NCI-H524 treated with DMSO at 0.1 percent for 48 hours (cell line): ENCODE measurements at regions not wholly inside any gene's neighbourhood (a gene's known extent, or its start where the extent isn't known, plus 50 kb on each side); places are given as distances from the start of the nearest gene placed in this dataset.
"Not testable (repeated sequence)": the region's sequence is repeated elsewhere in the genome, so short reads cannot be mapped to it uniquely, and the experiment has no call there.

ENCODE experiments used
- DNase-seq: peaks from one replicate; lab custom pipeline; 2025; lab: John Stamatoyannopoulos, UW

- DNase-seq = no peak
Measured at GRCh38 chr7:10779465-10780399, 193.9 kb upstream of the PHF14 start.

- no peak for DNase-seq
Measured at GRCh38 chr7:10780400-10780747, 193.3 kb upstream of the PHF14 start.

- DNase-seq = not testable (repeated sequence)
Measured at GRCh38 chr7:10786976-10787375, 186.7 kb upstream of the PHF14 start.

GRCh38 chr7:10789170-10789569 lies 184.5 kb upstream of the PHF14 start:
- no peak for DNase-seq

GRCh38 chr7:10790910-10791309 lies 182.8 kb upstream of the PHF14 start:
- no peak for DNase-seq

GRCh38 chr7:10793995-10794775 lies 179.5 kb upstream of the PHF14 start:
- DNase-seq = no peak

GRCh38 chr7:10797157-10797556 lies 176.5 kb upstream of the PHF14 start:
- DNase-seq = no peak

- no peak for DNase-seq
Measured at GRCh38 chr7:10798044-10798443, 175.6 kb upstream of the PHF14 start.

GRCh38 chr7:10799475-10799874 lies 174.2 kb upstream of the PHF14 start:
- DNase-seq = no peak

- no peak for DNase-seq
Measured at GRCh38 chr7:10802011-10802410, 171.7 kb upstream of the PHF14 start.

- no peak for DNase-seq
Measured at GRCh38 chr7:10802526-10802925, 171.1 kb upstream of the PHF14 start.

GRCh38 chr7:10803720-10804119 lies 170.0 kb upstream of the PHF14 start:
- no peak for DNase-seq

GRCh38 chr7:10804770-10805169 lies 168.9 kb upstream of the PHF14 start:
- no peak for DNase-seq

GRCh38 chr7:10815546-10815945 lies 158.1 kb upstream of the PHF14 start:
- no peak for DNase-seq

- peak; percentile 8 for DNase-seq
Measured at GRCh38 chr7:10821156-10821555, 152.5 kb upstream of the PHF14 start.

- peak; percentile 79 for DNase-seq
Measured at GRCh38 chr7:10824154-10824553, 149.5 kb upstream of the PHF14 start.

GRCh38 chr7:10838228-10838627 lies 135.4 kb upstream of the PHF14 start:
- DNase-seq = no peak

GRCh38 chr7:10845225-10845624 lies 128.4 kb upstream of the PHF14 start:
- no peak for DNase-seq

GRCh38 chr7:10855583-10855982 lies 118.1 kb upstream of the PHF14 start:
- DNase-seq = no peak

- no peak for DNase-seq
Measured at GRCh38 chr7:10860516-10860915, 113.2 kb upstream of the PHF14 start.

- no peak for DNase-seq
Measured at GRCh38 chr7:10863476-10863875, 110.2 kb upstream of the PHF14 start.

GRCh38 chr7:10874666-10875065 lies 99.0 kb upstream of the PHF14 start:
- no peak for DNase-seq

- DNase-seq = no peak
Measured at GRCh38 chr7:10875080-10875479, 98.6 kb upstream of the PHF14 start.
